Lung (tissue), 11 donors: ENCODE measurements at regions not wholly inside any gene's neighbourhood (a gene's known extent, or its start where the extent isn't known, plus 50 kb on each side); places are given as distances from the start of the nearest gene placed in this dataset.

Experiments used
- ATAC-seq: fragments of 200-7000 bp; cut with Tn5 transposase; one replicate; pipeline ENCODE4 v1.9.1; 2020; ENCODE audit warnings: moderate number of reproducible peaks; ENCODE audit not compliant: insufficient read depth, low FRiP score
- DNase-seq, 3 donors: peaks; one replicate each; pipeline ENCODE4 v3.0.0-alpha.2; 2013 to 2017
- H3K27ac ChIP-seq, 2 donors: one replicate each; pipeline ENCODE4 v1.5.1; 2013; ENCODE audit warnings: mild to moderate bottlenecking in 2 of 2, moderate library complexity in 2 of 2, control low read depth in 1 of 2, inconsistent platforms in 1 of 2, low read depth in 1 of 2, low read length in 1 of 2
- H3K27me3 ChIP-seq, 3 donors: one replicate each; pipeline ENCODE4 v1.5.1; 2013; ENCODE audit warnings: low read length in 2 of 3; ENCODE audit not compliant: control insufficient read depth in 3 of 3, insufficient read depth in 3 of 3
- H3K36me3 ChIP-seq, 4 donors: one replicate each; pipeline ENCODE4 v1.5.1; 2013; ENCODE audit warnings: low read length in 4 of 4, mild to moderate bottlenecking in 1 of 4, moderate library complexity in 1 of 4; ENCODE audit not compliant: control insufficient read depth in 4 of 4, insufficient read depth in 4 of 4
- H3K4me1 ChIP-seq, 5 donors: one replicate each; pipeline ENCODE4 v1.5.1; 2013; ENCODE audit warnings: low read length in 5 of 5, mild to moderate bottlenecking in 2 of 5, moderate library complexity in 1 of 5; ENCODE audit not compliant: control insufficient read depth in 5 of 5, insufficient read depth in 5 of 5
- H3K4me3 ChIP-seq: one replicate; pipeline ENCODE4 v1.5.1; 2013; ENCODE audit warnings: mild to moderate bottlenecking, control low read depth, moderate library complexity
- H3K9ac ChIP-seq, 2 donors: one replicate each; pipeline ENCODE4 v1.5.1; 2013; ENCODE audit warnings: low read length in 2 of 2, control low read depth in 1 of 2; ENCODE audit not compliant: insufficient read depth in 1 of 2
- H3K9me3 ChIP-seq, 4 donors: one replicate each; pipeline ENCODE4 v1.5.1; 2013; ENCODE audit warnings: low read length in 3 of 4, mild to moderate bottlenecking in 1 of 4, moderate library complexity in 1 of 4; ENCODE audit not compliant: control insufficient read depth in 4 of 4, insufficient read depth in 3 of 4
- CTCF ChIP-seq: IDR thresholded peaks from 2 replicates; pipeline ENCODE4 v1.5.1; 2012; ENCODE audit warnings: mild to moderate bottlenecking; ENCODE audit errors: control extremely low read depth, extremely low read depth
- WGBS, 2 donors: extraction: QIAGEN DNeasy Blood & Tissue Kit; methylation state at CpG; one replicate each; pipeline ENCODE4 v1.1.7; 2013; 5-methylcytosine and 5-hydroxymethylcytosine counted together
- donor health status: control.
- donor health status: control.
- donor health status: Bipolar disorder and iron deficiency.
- donor health status: healthy.
- donor health status: DM: yes; HTN: yes; CAD: no.

- ATAC-seq = no peak
- 79 to 90% methylated on average over 1 of the region's 1 CpG for WGBS, 2 donors
Observed at GRCh38 chr4:23476515-23477090, 413.2 kb downstream of the PPARGC1A start.

GRCh38 chr4:23463071-23463470, 426.8 kb downstream of the PPARGC1A start:
- Histone ChIP-seq H3K27ac (no peak overlapping the region), H3K4me1 (no peaks in the 10 kb centered on the region), H3K36me3 (no peaks in the 10 kb centered on the region), H3K27me3 (no peaks in the 10 kb centered on the region), H3K9ac (no peak overlapping the region), H3K9me3 (peaks cover 0 to 12% (median 5%) of the 10 kb centered on the region in 4 donors), H3K4me3 (no peak overlapping the region)
- no peak for TF ChIP-seq CTCF
- no peak for ATAC-seq
- peak in 2 of 3 donors; percentile 17 to 35 for DNase-seq

More at GRCh38 chr4:23476515-23477090, 413.2 kb downstream of the PPARGC1A start:
- Histone ChIP-seq H3K27me3 (no peaks in the 10 kb centered on the region), H3K36me3 (no peaks in the 10 kb centered on the region), H3K4me1 (peaks cover 0 to 5% (median 0%) of the 10 kb centered on the region in 5 donors), H3K9me3 (peaks cover 0 to 4% (median 0%) of the 10 kb centered on the region in 4 donors), H3K4me3 (no peak overlapping the region), H3K27ac (no peak overlapping the region), H3K9ac (no peak overlapping the region)
- TF ChIP-seq CTCF = no peak
- no peak for DNase-seq

GRCh38 chr4:23458054-23458453, 431.8 kb downstream of the PPARGC1A start:
- Histone ChIP-seq H3K4me1 (peaks cover 0 to 22% (median 4%) of the 10 kb centered on the region in 5 donors), H3K4me3 (no peak overlapping the region), H3K27me3 (no peaks in the 10 kb centered on the region), H3K36me3 (no peaks in the 10 kb centered on the region), H3K9me3 (no peaks in the 10 kb centered on the region), H3K9ac (no peak overlapping the region), H3K27ac (no peak overlapping the region)
- 79 to 80% methylated on average over 1 of the region's 1 CpG for WGBS, 2 donors
- DNase-seq (no peak), ATAC-seq (no peak)
- TF ChIP-seq CTCF = no peak

- no peaks in the 10 kb centered on the region for H3K9me3 ChIP-seq
- H3K4me3 ChIP-seq = no peak overlapping the region
- no peaks in the 10 kb centered on the region for H3K27me3 ChIP-seq
- no peak overlapping the region for H3K9ac ChIP-seq
- H3K36me3 ChIP-seq = no peaks in the 10 kb centered on the region
- H3K4me1 ChIP-seq = peaks cover 0 to 22% (median 4%) of the 10 kb centered on the region in 5 donors
- peak overlapping the region in 1 of 2 donors; percentile 45 for H3K27ac ChIP-seq
- DNase-seq = peak in 1 of 3 donors; percentile 11
- WGBS, 2 donors = 77 to 80% methylated on average over 2 of the region's 2 CpGs
- no peak for TF ChIP-seq CTCF
- ATAC-seq = no peak
Observed at GRCh38 chr4:23456864-23457263, 433.0 kb downstream of the PPARGC1A start.
